HCT116 (cell line): ENCODE measurements at regions not wholly inside any gene's neighbourhood (a gene's known extent, or its start where the extent isn't known, plus 50 kb on each side); places are given as distances from the start of the nearest gene placed in this dataset.

Source experiments
- ATAC-seq: fragments of 200-7000 bp; cut with Tn5 transposase; 2 replicates; pipeline ENCODE4 v1.9.1; 2020; ENCODE audit warnings: mild to moderate bottlenecking, moderate library complexity
- BruUV-seq: library from RNA; stranded (reverse); fragments of 400-500 nt; replicated peaks from 2 replicates; lab custom pipeline; 2021; lab: Mats Ljungman, UMichigan
- CTCF ChIA-PET: fragments of 300-600 bp; sonication (Branson Sonifier 250); formaldehyde crosslinking; loops from one replicate; lab custom pipeline; 2021; ENCODE audit warnings: antibody characterized with exemption; lab: Charles Lee
- POLR2A ChIA-PET: fragments of 300-600, 350-600 bp; sonication (Branson Sonifier 250); formaldehyde crosslinking; loops from one replicate; lab custom pipeline; 2021; ENCODE audit warnings: antibody characterized with exemption; lab: Charles Lee
- RAD21 ChIA-PET, 2 experiments: fragments of 300-600 bp; sonication (Branson Sonifier 250); formaldehyde crosslinking; loops; one replicate each; lab custom pipeline; 2023; ENCODE audit warnings: low total read pairs in 2 of 2; ENCODE audit not compliant: uncharacterized antibody in 2 of 2, unreplicated experiment in 2 of 2, low non-redundant PET in 1 of 2; lab: Charles Lee
- DNase-seq: peaks from one replicate; pipeline ENCODE4 v3.0.0-alpha.2; 2010; ENCODE audit warnings: low read depth, low spot score
- H2AFZ ChIP-seq: fragments of 200-600 bp; shearing (Covaris generic), sonication (generic); 2 replicates; pipeline ENCODE4 v1.6.1; 2017; ENCODE audit warnings: low read depth, mixed run types, mixed read lengths, antibody characterized with exemption, low read length; ENCODE audit not compliant: poor library complexity, severe bottlenecking
- H3K27ac ChIP-seq: 2 replicates; pipeline ENCODE4 v1.5.1; 2012; ENCODE audit warnings: low read depth, low read length
- H3K27me3 ChIP-seq: fragments of 200-600 bp; sonication (generic); 2 replicates; pipeline ENCODE4 v1.6.1; 2016; ENCODE audit warnings: mixed run types, low read length, mixed read lengths; ENCODE audit not compliant: insufficient read depth
- H3K36me3 ChIP-seq, 2 experiments: fragments of 200-500 bp in 1 of 2; fragments of 200-600 bp in 1 of 2; sonication (Bioruptor generic) in 1 of 2; sonication (generic) in 1 of 2; 2 replicates each; pipeline versions ENCODE4 v1.5.1 to v1.6.1; 2014 to 2016; ENCODE audit warnings: low read length in 2 of 2, inconsistent platforms in 1 of 2, mixed read lengths in 1 of 2, mixed run types in 1 of 2; ENCODE audit not compliant: insufficient read depth in 2 of 2, control insufficient read depth in 1 of 2
- H3K4me1 ChIP-seq, 2 experiments: fragments of 200-600 bp in 1 of 2; sonication (generic) in 1 of 2; 2 replicates each; pipeline versions ENCODE4 v1.5.1 to v1.6.1; 2012 to 2017; ENCODE audit warnings: low read length in 2 of 2, inconsistent platforms in 1 of 2, mild to moderate bottlenecking in 1 of 2, mixed read lengths in 1 of 2, mixed run types in 1 of 2, moderate library complexity in 1 of 2; ENCODE audit not compliant: insufficient read depth in 2 of 2, control insufficient read depth in 1 of 2
- H3K4me2 ChIP-seq: fragments of 200-600 bp; sonication (generic); 2 replicates; pipeline ENCODE4 v1.6.1; 2017; ENCODE audit warnings: mixed run types, low read length, mixed read lengths
- H3K4me3 ChIP-seq, 2 experiments: fragments of 200-600 bp in 1 of 2; sonication (generic) in 1 of 2; replicated peaks in 1 of 2; 2 replicates each; pipeline ENCODE4 v1.5.1; 2011 to 2016; ENCODE audit warnings: low read length in 2 of 2, control low read depth in 1 of 2, low read depth in 1 of 2, mild to moderate bottlenecking in 1 of 2, mixed read lengths in 1 of 2, mixed run types in 1 of 2
- H3K79me2 ChIP-seq: fragments of 200-600 bp; sonication (generic); 2 replicates; pipeline ENCODE4 v1.6.1; 2017; ENCODE audit warnings: mild to moderate bottlenecking, mixed run types, low read length, moderate library complexity, mixed read lengths; ENCODE audit not compliant: insufficient read depth
- H3K9ac ChIP-seq: fragments of 200-600 bp; sonication (generic); 2 replicates; pipeline ENCODE4 v1.6.1; 2016; ENCODE audit warnings: low read length, mixed read lengths
- H3K9me2 ChIP-seq: fragments of 200-600 bp; sonication (generic), shearing (Covaris generic); 2 replicates; pipeline ENCODE4 v1.6.1; 2017; ENCODE audit warnings: mixed run types, mild to moderate bottlenecking, moderate library complexity; ENCODE audit not compliant: insufficient read depth
- H3K9me3 ChIP-seq, 2 experiments: fragments of 200-500 bp in 1 of 2; fragments of 200-600 bp in 1 of 2; sonication (Bioruptor generic) in 1 of 2; sonication (generic) in 1 of 2; 2 replicates each; pipeline ENCODE4 v1.6.1; 2014 to 2017; ENCODE audit warnings: low read length in 2 of 2, mixed read lengths in 2 of 2, inconsistent platforms in 1 of 2, low read depth in 1 of 2, mild to moderate bottlenecking in 1 of 2, mixed run types in 1 of 2, moderate library complexity in 1 of 2; ENCODE audit not compliant: control insufficient read depth in 1 of 2, insufficient read depth in 1 of 2
- H4K20me1 ChIP-seq: fragments of 200-600 bp; sonication (generic), shearing (Covaris generic); 2 replicates; pipeline ENCODE4 v1.6.1; 2017; ENCODE audit warnings: mixed run types, mild to moderate bottlenecking, moderate library complexity; ENCODE audit not compliant: insufficient read depth
- CBX3 ChIP-seq: IDR thresholded peaks from 2 replicates; pipeline ENCODE4 v1.6.1; 2012; ENCODE audit warnings: low read depth
- ELF1 ChIP-seq: IDR thresholded peaks from 2 replicates; pipeline ENCODE4 v1.6.1; 2012; ENCODE audit warnings: low read depth, borderline replicate concordance
- EZH2 ChIP-seq: fragments of 200-600 bp; sonication (generic); IDR thresholded peaks from 2 replicates; pipeline ENCODE4 v1.6.1; 2017; ENCODE audit warnings: antibody characterized with exemption, mixed run types
- EZH2phosphoT487 ChIP-seq: fragments of 200-600 bp; IDR thresholded peaks from 2 replicates; pipeline ENCODE4 v1.6.1; 2018; ENCODE audit warnings: antibody characterized with exemption, borderline replicate concordance
- RAD21 ChIP-seq: IDR thresholded peaks from 2 replicates; pipeline ENCODE4 v1.6.1; 2012; ENCODE audit warnings: low read depth, mild to moderate bottlenecking
- SIN3A ChIP-seq: IDR thresholded peaks from 2 replicates; pipeline ENCODE4 v1.6.1; 2012; ENCODE audit warnings: low read depth
- SRF ChIP-seq: IDR thresholded peaks from 2 replicates; pipeline ENCODE4 v1.6.1; 2012; ENCODE audit warnings: low read depth
- TCF7L2 ChIP-seq: IDR thresholded peaks from 2 replicates; pipeline ENCODE4 v1.7.0; 2011; ENCODE audit warnings: borderline replicate concordance, inconsistent platforms; ENCODE audit not compliant: insufficient read depth, insufficient read length; ENCODE audit errors: extremely low read depth
- ZNF274 ChIP-seq: fragments of 200-500 bp; sonication (Bioruptor generic); IDR thresholded peaks from 2 replicates; pipeline ENCODE4 v1.6.1; 2014; ENCODE audit warnings: mild to moderate bottlenecking, low read depth, low read length, inconsistent platforms
- intact Hi-C: fragments of 100-400 bp; cut with micrococcal nuclease; formaldehyde crosslinking; loops from 2 replicates; pipeline ENCODE4 v1.10.0; 2022
- TF ChIP-seq, protein P1 (sequence below), 3 experiments: fragments of 200-600 bp in 1 of 3; sonication (generic) in 1 of 3; IDR thresholded peaks in 2 of 3; conservative IDR thresholded peaks in 1 of 3; 2 replicates each; pipeline ENCODE4 v1.5.1; 2012 to 2017; ENCODE audit warnings: low read depth in 2 of 3, low read length in 2 of 3, antibody characterized with exemption in 1 of 3, borderline replicate concordance in 1 of 3, control low read depth in 1 of 3, mild to moderate bottlenecking in 1 of 3, mixed read lengths in 1 of 3, mixed run types in 1 of 3, moderate library complexity in 1 of 3; ENCODE audit not compliant: insufficient read depth in 1 of 3
- TF ChIP-seq, protein P2 (sequence below): IDR thresholded peaks from 2 replicates; pipeline ENCODE4 v1.6.1; 2012
- TF ChIP-seq, protein P3 (sequence below): IDR thresholded peaks from 2 replicates; pipeline ENCODE4 v1.6.1; 2012; ENCODE audit warnings: low read depth

DNA sequence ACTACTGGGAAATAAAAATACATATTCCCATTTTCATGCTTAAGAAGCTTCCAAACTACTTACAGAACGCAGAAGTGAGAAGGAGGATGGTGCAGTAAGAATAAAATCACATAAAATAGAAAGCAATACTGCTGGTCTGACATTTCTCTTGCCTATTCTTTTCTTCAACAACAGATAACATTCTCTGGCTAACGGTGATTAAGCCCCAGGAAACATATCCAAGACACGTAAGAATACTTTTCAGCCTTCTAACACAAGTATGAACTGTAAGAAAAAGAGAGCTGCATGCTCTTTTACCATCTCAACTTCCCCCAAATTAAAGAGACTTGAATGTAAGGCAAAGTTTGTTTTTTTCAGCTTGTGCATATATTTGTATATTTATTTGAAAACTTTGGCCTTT lies 156.1 kb upstream of the TARS1 start:
- H3K9me3 ChIP-seq, result no peaks in the 10 kb centered on the region
- no peak for TF ChIP-seq TCF7L2
- TF ChIP-seq, protein P1, sequence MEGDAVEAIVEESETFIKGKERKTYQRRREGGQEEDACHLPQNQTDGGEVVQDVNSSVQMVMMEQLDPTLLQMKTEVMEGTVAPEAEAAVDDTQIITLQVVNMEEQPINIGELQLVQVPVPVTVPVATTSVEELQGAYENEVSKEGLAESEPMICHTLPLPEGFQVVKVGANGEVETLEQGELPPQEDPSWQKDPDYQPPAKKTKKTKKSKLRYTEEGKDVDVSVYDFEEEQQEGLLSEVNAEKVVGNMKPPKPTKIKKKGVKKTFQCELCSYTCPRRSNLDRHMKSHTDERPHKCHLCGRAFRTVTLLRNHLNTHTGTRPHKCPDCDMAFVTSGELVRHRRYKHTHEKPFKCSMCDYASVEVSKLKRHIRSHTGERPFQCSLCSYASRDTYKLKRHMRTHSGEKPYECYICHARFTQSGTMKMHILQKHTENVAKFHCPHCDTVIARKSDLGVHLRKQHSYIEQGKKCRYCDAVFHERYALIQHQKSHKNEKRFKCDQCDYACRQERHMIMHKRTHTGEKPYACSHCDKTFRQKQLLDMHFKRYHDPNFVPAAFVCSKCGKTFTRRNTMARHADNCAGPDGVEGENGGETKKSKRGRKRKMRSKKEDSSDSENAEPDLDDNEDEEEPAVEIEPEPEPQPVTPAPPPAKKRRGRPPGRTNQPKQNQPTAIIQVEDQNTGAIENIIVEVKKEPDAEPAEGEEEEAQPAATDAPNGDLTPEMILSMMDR (IDR thresholded peaks at IDR 0.05 in 2 of 3, conservative IDR thresholded peaks at IDR 0.05 in 1 of 3; ENCODE audit: borderline replicate concordance in 1 of 3, insufficient read depth in 1 of 3, low read depth in 2 of 3, low read length in 2 of 3), result no peak
- TF ChIP-seq, protein P2, sequence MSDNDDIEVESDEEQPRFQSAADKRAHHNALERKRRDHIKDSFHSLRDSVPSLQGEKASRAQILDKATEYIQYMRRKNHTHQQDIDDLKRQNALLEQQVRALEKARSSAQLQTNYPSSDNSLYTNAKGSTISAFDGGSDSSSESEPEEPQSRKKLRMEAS, result no peak
- no peak for TF ChIP-seq ZNF274
- TF ChIP-seq EZH2phosphoT487, result no peak
- TF ChIP-seq ELF1, result no peak
- TF ChIP-seq SRF, result no peak
- no peak for TF ChIP-seq EZH2
- TF ChIP-seq RAD21, result no peak
- TF ChIP-seq, protein P3, sequence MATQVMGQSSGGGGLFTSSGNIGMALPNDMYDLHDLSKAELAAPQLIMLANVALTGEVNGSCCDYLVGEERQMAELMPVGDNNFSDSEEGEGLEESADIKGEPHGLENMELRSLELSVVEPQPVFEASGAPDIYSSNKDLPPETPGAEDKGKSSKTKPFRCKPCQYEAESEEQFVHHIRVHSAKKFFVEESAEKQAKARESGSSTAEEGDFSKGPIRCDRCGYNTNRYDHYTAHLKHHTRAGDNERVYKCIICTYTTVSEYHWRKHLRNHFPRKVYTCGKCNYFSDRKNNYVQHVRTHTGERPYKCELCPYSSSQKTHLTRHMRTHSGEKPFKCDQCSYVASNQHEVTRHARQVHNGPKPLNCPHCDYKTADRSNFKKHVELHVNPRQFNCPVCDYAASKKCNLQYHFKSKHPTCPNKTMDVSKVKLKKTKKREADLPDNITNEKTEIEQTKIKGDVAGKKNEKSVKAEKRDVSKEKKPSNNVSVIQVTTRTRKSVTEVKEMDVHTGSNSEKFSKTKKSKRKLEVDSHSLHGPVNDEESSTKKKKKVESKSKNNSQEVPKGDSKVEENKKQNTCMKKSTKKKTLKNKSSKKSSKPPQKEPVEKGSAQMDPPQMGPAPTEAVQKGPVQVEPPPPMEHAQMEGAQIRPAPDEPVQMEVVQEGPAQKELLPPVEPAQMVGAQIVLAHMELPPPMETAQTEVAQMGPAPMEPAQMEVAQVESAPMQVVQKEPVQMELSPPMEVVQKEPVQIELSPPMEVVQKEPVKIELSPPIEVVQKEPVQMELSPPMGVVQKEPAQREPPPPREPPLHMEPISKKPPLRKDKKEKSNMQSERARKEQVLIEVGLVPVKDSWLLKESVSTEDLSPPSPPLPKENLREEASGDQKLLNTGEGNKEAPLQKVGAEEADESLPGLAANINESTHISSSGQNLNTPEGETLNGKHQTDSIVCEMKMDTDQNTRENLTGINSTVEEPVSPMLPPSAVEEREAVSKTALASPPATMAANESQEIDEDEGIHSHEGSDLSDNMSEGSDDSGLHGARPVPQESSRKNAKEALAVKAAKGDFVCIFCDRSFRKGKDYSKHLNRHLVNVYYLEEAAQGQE, result no peak
- no peak for TF ChIP-seq SIN3A
- no peak for TF ChIP-seq CBX3
- TF ChIP-seq, all 23 proteins: peak for 0
- no peak overlapping the region for H2AFZ ChIP-seq
- no peak overlapping the region for H3K4me3 ChIP-seq
- no TSS peak for BruUV-seq
- ATAC-seq, result no peak
- no peak overlapping the region for H3K27ac ChIP-seq
- intact Hi-C loops, result no loop called here
- ChIA-PET POLR2A (no interaction called here), CTCF (interaction anchor here (0.8 kb wide), 1 partner anchor 12 kb away, joined by 3 read pairs; no protein-coding TSS in a partner anchor), RAD21 (no interaction called here)
- H3K79me2 ChIP-seq, result no peaks in the 10 kb centered on the region
- H4K20me1 ChIP-seq, result no peaks in the 10 kb centered on the region
- H3K4me1 ChIP-seq, result no peaks in the 10 kb centered on the region
- H3K9ac ChIP-seq, result no peak overlapping the region
- no peak overlapping the region for H3K4me2 ChIP-seq
- no peaks in the 10 kb centered on the region for H3K9me2 ChIP-seq
- no peaks in the 10 kb centered on the region for H3K36me3 ChIP-seq
- no peaks in the 10 kb centered on the region for H3K27me3 ChIP-seq
- DNase-seq, result no peak
